A549 (cell line): ENCODE measurements at regions not wholly inside any gene's neighbourhood (a gene's known extent, or its start where the extent isn't known, plus 50 kb on each side); places are given as distances from the start of the nearest gene placed in this dataset.

Experiments used
- BHLHE40 ChIP-seq: IDR thresholded peaks from 2 replicates; pipeline ENCODE4 v1.6.1; 2012; ENCODE audit warnings: low read depth, low read length, inconsistent platforms
- CBX8 ChIP-seq: fragments of 200-600 bp; sonication (generic); IDR thresholded peaks from 2 replicates; pipeline ENCODE4 v1.6.1; 2016
- CHD4 ChIP-seq: fragments of 200-600 bp; sonication (generic); IDR thresholded peaks from 2 replicates; pipeline ENCODE4 v1.6.1; 2016; ENCODE audit warnings: antibody characterized with exemption, mild to moderate bottlenecking, borderline replicate concordance
- GATA3 ChIP-seq: IDR thresholded peaks from 2 replicates; pipeline ENCODE4 v1.6.1; 2012; ENCODE audit warnings: borderline replicate concordance
- HDAC2 ChIP-seq: fragments of 200-600 bp; sonication (generic); IDR thresholded peaks from 2 replicates; pipeline ENCODE4 v1.6.1; 2016
- KDM1A ChIP-seq: fragments of 200-600 bp; sonication (generic); IDR thresholded peaks from 2 replicates; pipeline ENCODE4 v1.6.1; 2016; ENCODE audit warnings: low read depth, mild to moderate bottlenecking
- POLR2A ChIP-seq: IDR thresholded peaks from 2 replicates; pipeline ENCODE4 v1.6.1; 2012; ENCODE audit warnings: mild to moderate bottlenecking, low read length
- REST ChIP-seq: fragments of 200-600 bp; sonication (generic); IDR thresholded peaks from 2 replicates; pipeline ENCODE4 v1.6.1; 2016; ENCODE audit warnings: antibody characterized with exemption, mild to moderate bottlenecking, moderate library complexity
- RNF2 ChIP-seq: fragments of 200-600 bp; sonication (generic); IDR thresholded peaks from 2 replicates; pipeline ENCODE4 v1.6.1; 2016; ENCODE audit warnings: low read depth, mild to moderate bottlenecking, antibody characterized with exemption, moderate library complexity, borderline replicate concordance
- TF ChIP-seq, protein P1 (sequence below): fragments of 450-650 bp; IDR thresholded peaks from 2 replicates; pipeline ENCODE4 v1.6.1; 2014; ENCODE audit warnings: antibody characterized with exemption
- TF ChIP-seq, protein P2 (sequence below): fragments of >200 bp; sonication (Bioruptor Twin); formaldehyde crosslinking; IDR thresholded peaks from 3 replicates; pipeline ENCODE4 v1.5.1; 2016

DNA sequence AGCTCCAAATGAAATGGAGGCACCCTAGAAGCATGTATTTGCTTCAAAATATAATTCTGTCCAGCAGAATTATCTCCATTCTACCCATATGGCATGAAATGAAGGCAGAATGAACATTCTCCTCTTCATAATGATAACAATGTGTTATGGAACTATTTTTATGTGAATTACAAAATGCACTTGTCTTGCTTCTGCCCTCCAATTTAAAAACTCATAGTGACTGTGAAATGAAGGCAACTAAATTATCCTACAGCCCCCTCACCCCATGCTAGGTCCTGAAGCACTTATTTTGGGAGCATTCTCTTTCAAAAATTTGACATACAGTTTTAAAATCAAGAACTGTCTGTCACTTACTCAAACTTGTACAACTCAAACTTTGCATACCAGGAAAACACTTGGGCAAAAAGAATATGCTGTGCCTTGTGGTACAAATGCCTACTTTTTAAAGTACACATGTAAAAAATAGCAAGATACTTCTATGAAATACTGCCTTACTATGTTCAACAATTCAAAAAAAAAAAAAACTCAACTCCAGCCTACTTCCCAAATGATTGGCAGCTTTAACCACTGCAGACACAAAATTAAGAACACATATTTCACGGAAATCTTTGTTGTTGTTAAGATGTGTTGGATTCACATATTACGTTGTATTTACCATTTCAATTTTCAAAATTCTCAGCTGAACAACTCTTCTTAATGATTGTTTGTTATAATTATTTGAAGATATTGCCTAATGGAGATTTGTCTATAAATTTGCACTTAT is 213.3 kb upstream of the NFIA start:
- TF ChIP-seq KDM1A = no peak
- no peak for TF ChIP-seq REST
- no peak for TF ChIP-seq BHLHE40
- no peak for TF ChIP-seq CBX8
- no peak for TF ChIP-seq POLR2A
- TF ChIP-seq, protein P1, sequence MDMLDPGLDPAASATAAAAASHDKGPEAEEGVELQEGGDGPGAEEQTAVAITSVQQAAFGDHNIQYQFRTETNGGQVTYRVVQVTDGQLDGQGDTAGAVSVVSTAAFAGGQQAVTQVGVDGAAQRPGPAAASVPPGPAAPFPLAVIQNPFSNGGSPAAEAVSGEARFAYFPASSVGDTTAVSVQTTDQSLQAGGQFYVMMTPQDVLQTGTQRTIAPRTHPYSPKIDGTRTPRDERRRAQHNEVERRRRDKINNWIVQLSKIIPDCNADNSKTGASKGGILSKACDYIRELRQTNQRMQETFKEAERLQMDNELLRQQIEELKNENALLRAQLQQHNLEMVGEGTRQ = no peak
- TF ChIP-seq, protein P2, sequence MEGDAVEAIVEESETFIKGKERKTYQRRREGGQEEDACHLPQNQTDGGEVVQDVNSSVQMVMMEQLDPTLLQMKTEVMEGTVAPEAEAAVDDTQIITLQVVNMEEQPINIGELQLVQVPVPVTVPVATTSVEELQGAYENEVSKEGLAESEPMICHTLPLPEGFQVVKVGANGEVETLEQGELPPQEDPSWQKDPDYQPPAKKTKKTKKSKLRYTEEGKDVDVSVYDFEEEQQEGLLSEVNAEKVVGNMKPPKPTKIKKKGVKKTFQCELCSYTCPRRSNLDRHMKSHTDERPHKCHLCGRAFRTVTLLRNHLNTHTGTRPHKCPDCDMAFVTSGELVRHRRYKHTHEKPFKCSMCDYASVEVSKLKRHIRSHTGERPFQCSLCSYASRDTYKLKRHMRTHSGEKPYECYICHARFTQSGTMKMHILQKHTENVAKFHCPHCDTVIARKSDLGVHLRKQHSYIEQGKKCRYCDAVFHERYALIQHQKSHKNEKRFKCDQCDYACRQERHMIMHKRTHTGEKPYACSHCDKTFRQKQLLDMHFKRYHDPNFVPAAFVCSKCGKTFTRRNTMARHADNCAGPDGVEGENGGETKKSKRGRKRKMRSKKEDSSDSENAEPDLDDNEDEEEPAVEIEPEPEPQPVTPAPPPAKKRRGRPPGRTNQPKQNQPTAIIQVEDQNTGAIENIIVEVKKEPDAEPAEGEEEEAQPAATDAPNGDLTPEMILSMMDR = no peak
- no peak for TF ChIP-seq GATA3
- TF ChIP-seq RNF2 = no peak
- TF ChIP-seq CHD4 = no peak
- TF ChIP-seq HDAC2 = no peak
